NCI-H69 (cell line): ENCODE measurements at regions not wholly inside any gene's neighbourhood (a gene's known extent, or its start where the extent isn't known, plus 50 kb on each side); places are given as distances from the start of the nearest gene placed in this dataset.

Experiments used
- DNase-seq: peaks from one replicate; lab custom pipeline; 2025; lab: John Stamatoyannopoulos, UW

DNA sequence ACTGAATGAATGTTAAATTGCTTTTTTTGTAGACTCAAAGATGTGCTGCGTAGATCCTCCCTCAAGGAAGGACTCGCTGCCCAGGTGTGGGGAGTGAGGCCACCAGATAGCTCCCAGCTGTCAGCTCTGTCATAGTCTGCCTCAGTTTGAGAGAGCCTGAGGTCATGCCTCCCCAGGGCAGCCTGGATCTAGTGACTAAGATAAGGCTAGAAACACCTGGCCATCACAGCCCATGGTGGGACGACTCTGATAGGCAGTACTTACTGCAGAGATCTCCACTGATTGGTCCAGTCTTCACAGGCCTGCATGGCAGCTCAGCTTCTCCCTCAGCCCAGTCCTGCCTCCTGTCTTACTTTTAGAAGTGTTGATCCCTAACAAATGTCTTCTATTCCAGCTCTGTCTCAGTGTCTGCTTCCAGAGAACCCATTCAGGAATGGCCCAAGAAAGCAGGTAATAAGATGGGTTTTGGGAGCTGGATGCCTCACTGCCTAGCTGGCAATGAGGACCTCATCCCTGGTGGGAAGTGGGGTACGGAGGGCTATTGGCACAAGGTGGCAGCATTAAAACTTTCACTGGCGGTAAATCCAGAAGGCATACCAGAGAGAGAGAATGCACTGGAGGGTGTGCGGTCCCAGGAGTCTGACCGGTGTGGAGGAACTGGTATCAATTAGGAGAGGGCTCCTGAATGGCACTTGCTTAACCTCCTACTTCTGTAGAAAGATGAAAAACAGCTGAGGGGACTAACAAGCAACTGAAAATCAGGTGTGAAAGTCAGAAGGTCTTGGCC lies 55.3 kb upstream of the GPR37L1 start:
- DNase-seq = no peak

DNA sequence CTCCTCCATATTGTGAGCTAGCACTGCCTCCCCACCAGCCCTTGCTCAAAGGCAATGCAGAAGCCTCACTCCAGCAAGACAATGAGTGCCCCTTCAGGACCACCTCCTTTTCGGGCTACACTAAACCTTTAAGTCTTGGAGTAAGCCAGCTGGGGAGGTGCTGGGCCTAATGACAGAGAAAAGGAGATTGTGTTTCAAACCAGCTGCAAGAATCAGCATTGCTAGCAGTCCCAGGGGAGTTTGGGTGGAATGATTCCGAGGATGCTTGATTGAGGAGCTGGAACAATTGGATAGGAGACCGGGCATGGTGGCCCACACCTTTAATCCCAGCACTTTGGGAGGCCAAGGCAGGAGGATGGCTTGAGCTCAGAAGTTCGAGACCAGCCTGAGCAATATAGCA lies 54.1 kb upstream of the GPR37L1 start:
- peak; percentile 78 for DNase-seq

DNA sequence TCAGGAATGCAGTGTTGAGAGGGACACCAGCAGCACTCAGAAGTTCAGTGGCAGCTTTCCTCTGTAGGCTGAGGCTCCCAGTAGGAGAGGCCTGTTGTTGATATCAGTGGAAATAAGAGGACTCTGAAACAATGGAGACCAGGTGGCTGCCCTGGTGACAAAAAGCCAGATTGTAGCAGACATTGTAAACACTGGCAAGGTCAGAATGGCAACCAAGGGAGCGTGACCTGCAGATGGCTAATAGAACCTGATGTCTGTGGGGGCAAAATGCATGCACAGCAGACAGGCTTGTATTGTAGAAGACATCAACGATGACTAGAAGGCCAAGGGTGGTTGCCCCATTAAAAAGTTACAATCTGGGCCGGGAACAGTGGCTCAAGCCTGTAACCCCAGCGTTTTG lies 53.1 kb upstream of the GPR37L1 start:
- DNase-seq = peak; percentile 93

DNA sequence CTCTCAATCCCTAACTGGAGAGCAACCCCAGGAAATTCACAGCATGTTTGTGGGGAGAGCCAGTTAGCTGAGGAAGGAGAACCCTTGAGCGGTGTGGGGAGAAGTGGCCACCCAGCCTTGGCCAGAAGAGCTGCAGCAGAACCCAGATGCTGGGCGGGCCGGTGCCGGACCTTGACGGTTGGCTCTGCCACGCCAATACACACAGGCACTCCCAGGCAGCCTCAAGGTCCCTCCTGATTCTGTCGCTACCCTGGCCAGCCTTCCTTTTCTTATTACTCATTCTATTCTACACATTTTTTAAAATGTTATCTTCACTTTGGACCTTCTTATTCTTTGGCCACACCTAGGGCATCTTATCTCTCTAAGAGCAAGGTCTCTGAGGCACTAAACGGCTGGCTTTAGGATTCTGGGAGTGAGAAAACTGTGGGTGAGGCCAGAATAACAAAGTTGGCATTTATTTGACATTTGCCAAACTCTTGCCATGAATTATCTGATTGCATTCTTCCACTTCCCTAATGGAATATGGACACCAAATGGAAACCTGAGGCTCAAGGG lies 50.4 kb upstream of the GPR37L1 start:
- no peak for DNase-seq
